Gastroesophageal sphincter (tissue), 3 donors: ENCODE measurements at regions not wholly inside any gene's neighbourhood (a gene's known extent, or its start where the extent isn't known, plus 50 kb on each side); places are given as distances from the start of the nearest gene placed in this dataset.

Experiments used
- CTCF ChIP-seq, 4 experiments: fragments of 200-600 bp in 2 of 4; fragments of 450-650 bp in 2 of 4; sonication (generic) in 1 of 4; IDR thresholded peaks; one replicate each; pipeline ENCODE4 v1.5.1; 2017 to 2019; ENCODE audit warnings: antibody characterized with exemption in 4 of 4, mild to moderate bottlenecking in 2 of 4, moderate library complexity in 2 of 4
- EP300 ChIP-seq: sonication (generic); formaldehyde crosslinking; IDR thresholded peaks from one replicate; pipeline ENCODE4 v1.6.1; 2017; ENCODE audit warnings: antibody characterized with exemption, mild to moderate bottlenecking
- POLR2A ChIP-seq, 2 donors: fragments of 450-650 bp; IDR thresholded peaks; one replicate each; pipeline ENCODE4 v1.6.1; 2017; ENCODE audit warnings: antibody characterized with exemption in 2 of 2, mild to moderate bottlenecking in 2 of 2, moderate library complexity in 1 of 2

DNA sequence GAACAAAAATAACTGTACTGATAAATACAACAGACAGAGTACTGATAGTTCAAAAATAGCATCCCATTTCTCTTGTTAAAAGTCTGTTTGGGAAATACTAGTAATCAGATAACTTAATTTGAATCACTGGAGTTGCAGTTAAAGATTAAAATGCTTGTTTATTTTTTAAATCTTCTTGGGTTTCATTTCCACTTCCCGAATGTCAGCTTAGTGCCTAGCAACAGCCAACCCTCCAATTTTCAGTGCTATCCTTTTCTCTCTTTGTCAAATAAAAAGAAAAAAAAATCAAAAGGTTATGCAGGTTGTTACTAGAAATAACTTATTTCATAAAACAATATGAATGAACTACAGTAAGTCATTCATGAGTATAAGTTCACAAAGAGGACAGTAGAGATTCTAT, 257.7 kb upstream of the STXBP5 start:
- TF ChIP-seq EP300 (no peak), CTCF (IDR thresholded peaks at IDR 0.05) (no peak), POLR2A (IDR thresholded peaks at IDR 0.05) (no peak)
